HCT116 (cell line): ENCODE measurements at regions not wholly inside any gene's neighbourhood (a gene's known extent, or its start where the extent isn't known, plus 50 kb on each side); places are given as distances from the start of the nearest gene placed in this dataset.

Experiments
- ATAC-seq: fragments of 200-7000 bp; cut with Tn5 transposase; 2 replicates; pipeline ENCODE4 v1.9.1; 2020; ENCODE audit warnings: mild to moderate bottlenecking, moderate library complexity
- BruUV-seq: library from RNA; stranded (reverse); fragments of 400-500 nt; replicated peaks from 2 replicates; lab custom pipeline; 2021; lab: Mats Ljungman, UMichigan
- CTCF ChIA-PET: fragments of 300-600 bp; sonication (Branson Sonifier 250); formaldehyde crosslinking; loops from one replicate; lab custom pipeline; 2021; ENCODE audit warnings: antibody characterized with exemption; lab: Charles Lee
- POLR2A ChIA-PET: fragments of 300-600, 350-600 bp; sonication (Branson Sonifier 250); formaldehyde crosslinking; loops from one replicate; lab custom pipeline; 2021; ENCODE audit warnings: antibody characterized with exemption; lab: Charles Lee
- RAD21 ChIA-PET, 2 experiments: fragments of 300-600 bp; sonication (Branson Sonifier 250); formaldehyde crosslinking; loops; one replicate each; lab custom pipeline; 2023; ENCODE audit warnings: low total read pairs in 2 of 2; ENCODE audit not compliant: uncharacterized antibody in 2 of 2, unreplicated experiment in 2 of 2, low non-redundant PET in 1 of 2; lab: Charles Lee
- DNase-seq: peaks from one replicate; pipeline ENCODE4 v3.0.0-alpha.2; 2010; ENCODE audit warnings: low read depth, low spot score
- H2AFZ ChIP-seq: fragments of 200-600 bp; shearing (Covaris generic), sonication (generic); 2 replicates; pipeline ENCODE4 v1.6.1; 2017; ENCODE audit warnings: low read depth, mixed run types, mixed read lengths, antibody characterized with exemption, low read length; ENCODE audit not compliant: poor library complexity, severe bottlenecking
- H3K27ac ChIP-seq: 2 replicates; pipeline ENCODE4 v1.5.1; 2012; ENCODE audit warnings: low read depth, low read length
- H3K27me3 ChIP-seq: fragments of 200-600 bp; sonication (generic); 2 replicates; pipeline ENCODE4 v1.6.1; 2016; ENCODE audit warnings: mixed run types, low read length, mixed read lengths; ENCODE audit not compliant: insufficient read depth
- H3K36me3 ChIP-seq, 2 experiments: fragments of 200-500 bp in 1 of 2; fragments of 200-600 bp in 1 of 2; sonication (Bioruptor generic) in 1 of 2; sonication (generic) in 1 of 2; 2 replicates each; pipeline versions ENCODE4 v1.5.1 to v1.6.1; 2014 to 2016; ENCODE audit warnings: low read length in 2 of 2, inconsistent platforms in 1 of 2, mixed read lengths in 1 of 2, mixed run types in 1 of 2; ENCODE audit not compliant: insufficient read depth in 2 of 2, control insufficient read depth in 1 of 2
- H3K4me1 ChIP-seq, 2 experiments: fragments of 200-600 bp in 1 of 2; sonication (generic) in 1 of 2; 2 replicates each; pipeline versions ENCODE4 v1.5.1 to v1.6.1; 2012 to 2017; ENCODE audit warnings: low read length in 2 of 2, inconsistent platforms in 1 of 2, mild to moderate bottlenecking in 1 of 2, mixed read lengths in 1 of 2, mixed run types in 1 of 2, moderate library complexity in 1 of 2; ENCODE audit not compliant: insufficient read depth in 2 of 2, control insufficient read depth in 1 of 2
- H3K4me2 ChIP-seq: fragments of 200-600 bp; sonication (generic); 2 replicates; pipeline ENCODE4 v1.6.1; 2017; ENCODE audit warnings: mixed run types, low read length, mixed read lengths
- H3K4me3 ChIP-seq, 2 experiments: fragments of 200-600 bp in 1 of 2; sonication (generic) in 1 of 2; replicated peaks in 1 of 2; 2 replicates each; pipeline ENCODE4 v1.5.1; 2011 to 2016; ENCODE audit warnings: low read length in 2 of 2, control low read depth in 1 of 2, low read depth in 1 of 2, mild to moderate bottlenecking in 1 of 2, mixed read lengths in 1 of 2, mixed run types in 1 of 2
- H3K79me2 ChIP-seq: fragments of 200-600 bp; sonication (generic); 2 replicates; pipeline ENCODE4 v1.6.1; 2017; ENCODE audit warnings: mild to moderate bottlenecking, mixed run types, low read length, moderate library complexity, mixed read lengths; ENCODE audit not compliant: insufficient read depth
- H3K9ac ChIP-seq: fragments of 200-600 bp; sonication (generic); 2 replicates; pipeline ENCODE4 v1.6.1; 2016; ENCODE audit warnings: low read length, mixed read lengths
- H3K9me2 ChIP-seq: fragments of 200-600 bp; sonication (generic), shearing (Covaris generic); 2 replicates; pipeline ENCODE4 v1.6.1; 2017; ENCODE audit warnings: mixed run types, mild to moderate bottlenecking, moderate library complexity; ENCODE audit not compliant: insufficient read depth
- H3K9me3 ChIP-seq, 2 experiments: fragments of 200-500 bp in 1 of 2; fragments of 200-600 bp in 1 of 2; sonication (Bioruptor generic) in 1 of 2; sonication (generic) in 1 of 2; 2 replicates each; pipeline ENCODE4 v1.6.1; 2014 to 2017; ENCODE audit warnings: low read length in 2 of 2, mixed read lengths in 2 of 2, inconsistent platforms in 1 of 2, low read depth in 1 of 2, mild to moderate bottlenecking in 1 of 2, mixed run types in 1 of 2, moderate library complexity in 1 of 2; ENCODE audit not compliant: control insufficient read depth in 1 of 2, insufficient read depth in 1 of 2
- H4K20me1 ChIP-seq: fragments of 200-600 bp; sonication (generic), shearing (Covaris generic); 2 replicates; pipeline ENCODE4 v1.6.1; 2017; ENCODE audit warnings: mixed run types, mild to moderate bottlenecking, moderate library complexity; ENCODE audit not compliant: insufficient read depth
- ATF3 ChIP-seq: IDR thresholded peaks from 2 replicates; pipeline ENCODE4 v1.6.1; 2012
- CEBPB ChIP-seq: IDR thresholded peaks from 2 replicates; pipeline ENCODE4 v1.6.1; 2012; ENCODE audit warnings: low read depth
- CTCF ChIP-seq, 3 experiments: fragments of 200-600 bp in 1 of 3; sonication (generic) in 1 of 3; IDR thresholded peaks in 2 of 3; conservative IDR thresholded peaks in 1 of 3; 2 replicates each; pipeline ENCODE4 v1.5.1; 2012 to 2017; ENCODE audit warnings: low read depth in 2 of 3, low read length in 2 of 3, antibody characterized with exemption in 1 of 3, borderline replicate concordance in 1 of 3, control low read depth in 1 of 3, mild to moderate bottlenecking in 1 of 3, mixed read lengths in 1 of 3, mixed run types in 1 of 3, moderate library complexity in 1 of 3; ENCODE audit not compliant: insufficient read depth in 1 of 3
- EGR1 ChIP-seq: IDR thresholded peaks from 2 replicates; pipeline ENCODE4 v1.6.1; 2012; ENCODE audit warnings: low read depth
- EZH2 ChIP-seq: fragments of 200-600 bp; sonication (generic); IDR thresholded peaks from 2 replicates; pipeline ENCODE4 v1.6.1; 2017; ENCODE audit warnings: antibody characterized with exemption, mixed run types
- FOSL1 ChIP-seq: IDR thresholded peaks from 2 replicates; pipeline ENCODE4 v1.6.1; 2012; ENCODE audit warnings: low read depth
- JUND ChIP-seq: IDR thresholded peaks from 2 replicates; pipeline ENCODE4 v1.6.1; 2012
- MAX ChIP-seq: IDR thresholded peaks from 2 replicates; pipeline ENCODE4 v1.6.1; 2012
- POLR2A ChIP-seq: IDR thresholded peaks from 2 replicates; pipeline ENCODE4 v1.7.0; 2011; ENCODE audit warnings: borderline replicate concordance; ENCODE audit not compliant: insufficient read depth, insufficient read length; ENCODE audit errors: extremely low read depth
- REST ChIP-seq: IDR thresholded peaks from 2 replicates; pipeline ENCODE4 v1.6.1; 2012; ENCODE audit warnings: low read depth
- SIN3A ChIP-seq: IDR thresholded peaks from 2 replicates; pipeline ENCODE4 v1.6.1; 2012; ENCODE audit warnings: low read depth
- SRF ChIP-seq: IDR thresholded peaks from 2 replicates; pipeline ENCODE4 v1.6.1; 2012; ENCODE audit warnings: low read depth
- TCF7L2 ChIP-seq: IDR thresholded peaks from 2 replicates; pipeline ENCODE4 v1.7.0; 2011; ENCODE audit warnings: borderline replicate concordance, inconsistent platforms; ENCODE audit not compliant: insufficient read depth, insufficient read length; ENCODE audit errors: extremely low read depth
- ZBTB33 ChIP-seq: IDR thresholded peaks from 2 replicates; pipeline ENCODE4 v1.6.1; 2011; ENCODE audit warnings: mild to moderate bottlenecking, low read length, moderate library complexity; ENCODE audit not compliant: insufficient replicate concordance; ENCODE audit errors: extremely low read depth
- ZFX ChIP-seq: fragments of 450-650 bp; IDR thresholded peaks from 2 replicates; pipeline ENCODE4 v1.6.1; 2017
- intact Hi-C: fragments of 100-400 bp; cut with micrococcal nuclease; formaldehyde crosslinking; loops from 2 replicates; pipeline ENCODE4 v1.10.0; 2022

- no peak for TF ChIP-seq ZFX
- no peak for TF ChIP-seq SIN3A
- TF ChIP-seq EZH2: no peak
- TF ChIP-seq CEBPB: no peak
- no peak for TF ChIP-seq CTCF (IDR thresholded peaks at IDR 0.05 in 2 of 3, conservative IDR thresholded peaks at IDR 0.05 in 1 of 3; ENCODE audit: borderline replicate concordance in 1 of 3, insufficient read depth in 1 of 3, low read depth in 2 of 3, low read length in 2 of 3)
- TF ChIP-seq JUND: no peak
- no peak for TF ChIP-seq MAX
- TF ChIP-seq SRF: no peak
- TF ChIP-seq FOSL1: no peak
- no peak for TF ChIP-seq POLR2A
- no peak for TF ChIP-seq EGR1
- TF ChIP-seq ATF3: no peak
- TF ChIP-seq REST: no peak
- no peak for TF ChIP-seq ZBTB33
- TF ChIP-seq TCF7L2: no peak
- TF ChIP-seq, all 23 proteins: peak for 0
- H3K4me2 ChIP-seq: no peak overlapping the region
- POLR2A ChIA-PET: no interaction called here
- no peaks in the 10 kb centered on the region for H3K36me3 ChIP-seq
- no peaks in the 10 kb centered on the region for H3K79me2 ChIP-seq
- H3K4me3 ChIP-seq: no peak overlapping the region
- RAD21 ChIA-PET: no interaction called here
- H3K9me2 ChIP-seq: no peaks in the 10 kb centered on the region
- BruUV-seq: no TSS peak
- intact Hi-C loops: no loop called here
- CTCF ChIA-PET: no interaction called here
- no peaks in the 10 kb centered on the region for H3K27me3 ChIP-seq
- H2AFZ ChIP-seq: no peak overlapping the region
- no peaks in the 10 kb centered on the region for H3K9me3 ChIP-seq
- H4K20me1 ChIP-seq: no peaks in the 10 kb centered on the region
- H3K27ac ChIP-seq: no peak overlapping the region
- DNase-seq (no peak), ATAC-seq (no peak)
- H3K4me1 ChIP-seq: peaks cover 5 to 9% of the 10 kb centered on the region in 2 experiments
- H3K9ac ChIP-seq: no peak overlapping the region
These were observed 859.3 kb upstream of the LCORL start for GRCh38 chr4:18880871-18881270.
